Neuronal stem cell (in vitro differentiated cells): ENCODE measurements at regions not wholly inside any gene's neighbourhood (a gene's known extent, or its start where the extent isn't known, plus 50 kb on each side); places are given as distances from the start of the nearest gene placed in this dataset.

Experiments used
- DNase-seq: peaks from one replicate; pipeline ENCODE4 v3.0.0-alpha.2; 2013; ENCODE audit warnings: low spot score
- H2AFZ ChIP-seq: one replicate; pipeline ENCODE4 v1.6.1; 2013; ENCODE audit warnings: mild to moderate bottlenecking, low read length, inconsistent platforms
- H2AK5ac ChIP-seq: 2 replicates; pipeline ENCODE4 v1.6.1; 2013; ENCODE audit warnings: low read depth, mild to moderate bottlenecking, inconsistent platforms, low read length, moderate library complexity, mixed read lengths
- H2BK120ac ChIP-seq: 2 replicates; pipeline ENCODE4 v1.6.1; 2013; ENCODE audit warnings: low read depth, mild to moderate bottlenecking, inconsistent platforms, low read length, moderate library complexity, mixed read lengths
- H2BK12ac ChIP-seq: one replicate; pipeline ENCODE4 v1.6.1; 2013; ENCODE audit warnings: low read length, inconsistent platforms
- H2BK15ac ChIP-seq: 2 replicates; pipeline ENCODE4 v1.6.1; 2013; ENCODE audit warnings: mild to moderate bottlenecking, low read length, inconsistent platforms, mixed read lengths
- H2BK5ac ChIP-seq: one replicate; pipeline ENCODE4 v1.6.1; 2013; ENCODE audit warnings: inconsistent platforms, mild to moderate bottlenecking, low read length, moderate library complexity
- H3K14ac ChIP-seq: one replicate; pipeline ENCODE4 v1.6.1; 2013; ENCODE audit warnings: low read length, inconsistent platforms
- H3K18ac ChIP-seq: 2 replicates; pipeline ENCODE4 v1.6.1; 2013; ENCODE audit warnings: low read length, inconsistent platforms
- H3K23ac ChIP-seq: 2 replicates; pipeline ENCODE4 v1.6.1; 2013; ENCODE audit warnings: low read depth, mild to moderate bottlenecking, mixed read lengths, low read length, inconsistent platforms; ENCODE audit not compliant: poor library complexity
- H3K27ac ChIP-seq: replicated peaks from 3 replicates; pipeline ENCODE4 v1.5.1; 2013; ENCODE audit warnings: low read length, inconsistent platforms
- H3K27me3 ChIP-seq, 3 experiments: 2 replicates each; pipeline ENCODE4 v1.6.1; 2013; ENCODE audit warnings: low read length in 3 of 3, mild to moderate bottlenecking in 2 of 3, inconsistent platforms in 1 of 3, low read depth in 1 of 3, mixed read lengths in 1 of 3, moderate library complexity in 1 of 3; ENCODE audit not compliant: control insufficient read depth in 3 of 3, insufficient read depth in 3 of 3
- H3K36me3 ChIP-seq, 2 donors: replicated peaks in 1 of 2; 2 replicates each; pipeline ENCODE4 v1.6.1; 2013; ENCODE audit warnings: low read length in 2 of 2; ENCODE audit not compliant: control insufficient read depth in 2 of 2, insufficient read depth in 2 of 2
- H3K4ac ChIP-seq: 2 replicates; pipeline ENCODE4 v1.6.1; 2013; ENCODE audit warnings: inconsistent platforms, mild to moderate bottlenecking, low read length, moderate library complexity
- H3K4me1 ChIP-seq, 2 donors: 1 replicate in 1 of 2; 2 replicates in 1 of 2; pipeline ENCODE4 v1.6.1; 2013; ENCODE audit warnings: low read length in 2 of 2, low read depth in 1 of 2; ENCODE audit not compliant: control insufficient read depth in 2 of 2, insufficient read depth in 1 of 2
- H3K4me2 ChIP-seq: one replicate; pipeline ENCODE4 v1.6.1; 2013; ENCODE audit warnings: mild to moderate bottlenecking, low read length, inconsistent platforms; ENCODE audit not compliant: insufficient read depth, poor library complexity, severe bottlenecking
- H3K4me3 ChIP-seq, 2 donors: 2 replicates each; pipeline ENCODE4 v1.5.1; 2013; ENCODE audit warnings: low read length in 2 of 2, mild to moderate bottlenecking in 2 of 2, inconsistent platforms in 1 of 2, moderate library complexity in 1 of 2
- H3K79me1 ChIP-seq: one replicate; pipeline ENCODE4 v1.6.1; 2013; ENCODE audit warnings: low read depth, mild to moderate bottlenecking, inconsistent platforms, low read length, moderate library complexity
- H3K9ac ChIP-seq: one replicate; pipeline ENCODE4 v1.6.1; 2013; ENCODE audit warnings: mild to moderate bottlenecking, low read depth, low read length, inconsistent platforms; ENCODE audit not compliant: poor library complexity
- H3K9me3 ChIP-seq, 2 donors: replicated peaks in 1 of 2; 2 replicates each; pipeline versions ENCODE3 to v1.6.1; 2013; ENCODE audit warnings: low read length in 2 of 2, mild to moderate bottlenecking in 2 of 2, inconsistent platforms in 1 of 2, low read depth in 1 of 2, mixed read lengths in 1 of 2, moderate library complexity in 1 of 2; ENCODE audit not compliant: control insufficient read depth in 2 of 2, insufficient read depth in 1 of 2
- H4K8ac ChIP-seq: one replicate; pipeline ENCODE4 v1.6.1; 2013; ENCODE audit warnings: low read depth, mild to moderate bottlenecking, inconsistent platforms, low read length, moderate library complexity
- H4K91ac ChIP-seq: one replicate; pipeline ENCODE4 v1.6.1; 2013; ENCODE audit warnings: low read length, low read depth, mild to moderate bottlenecking, inconsistent platforms; ENCODE audit not compliant: poor library complexity
- WGBS, 2 donors: extraction: QIAGEN DNeasy Blood & Tissue Kit; methylation state at CpG; one replicate each; pipeline ENCODE4 v1.1.7; 2013; ENCODE audit warnings: missing lambda C conversion rate in 2 of 2, mixed read lengths in 1 of 2; ENCODE audit not compliant: insufficient read length in 2 of 2, insufficient replicate concordance in 1 of 2; ENCODE audit errors: extremely low coverage in 2 of 2; 5-methylcytosine and 5-hydroxymethylcytosine counted together

DNA sequence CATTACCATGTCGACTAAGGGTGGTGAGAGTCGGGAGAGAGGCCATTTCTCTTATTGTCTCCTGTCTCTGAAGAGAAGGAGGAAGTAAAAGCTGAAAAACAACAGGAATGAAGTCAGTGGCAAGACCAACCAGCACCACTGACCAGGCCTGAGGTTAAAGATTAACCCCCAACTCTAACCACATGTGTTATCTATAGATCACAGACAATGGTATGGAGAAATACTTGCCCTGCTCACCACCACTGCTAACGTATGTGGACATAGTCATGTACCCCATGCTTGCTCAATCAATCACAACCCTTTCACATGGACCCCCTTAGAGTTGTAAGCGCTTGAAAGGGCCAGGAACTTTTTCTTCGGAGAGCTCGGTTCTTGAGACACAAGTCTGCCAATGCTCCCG, 690.9 kb upstream of the LMO3 start:
- H3K27ac ChIP-seq: no peak overlapping the region
- no peak overlapping the region for H3K18ac ChIP-seq
- H4K8ac ChIP-seq: no peak overlapping the region
- no peak overlapping the region for H2BK15ac ChIP-seq
- H2AK5ac ChIP-seq: no peak overlapping the region
- no peak overlapping the region for H2BK5ac ChIP-seq
- no peak overlapping the region for H2AFZ ChIP-seq
- no peaks in the 10 kb centered on the region for H3K27me3 ChIP-seq
- H3K36me3 ChIP-seq: no peaks in the 10 kb centered on the region
- no peak overlapping the region for H2BK120ac ChIP-seq
- no CpG with 5 or more reads among the region's 7 CpGs for WGBS, 2 donors
- H3K4me2 ChIP-seq: no peak overlapping the region
- H3K4me1 ChIP-seq: peaks cover 0 to 4% of the 10 kb centered on the region in 2 donors
- H3K23ac ChIP-seq: no peak overlapping the region
- no peak overlapping the region for H3K4ac ChIP-seq
- peaks cover 0 to 3% of the 10 kb centered on the region in 2 donors for H3K9me3 ChIP-seq
- H4K91ac ChIP-seq: no peak overlapping the region
- no peak for DNase-seq
- no peak overlapping the region for H3K4me3 ChIP-seq
- H2BK12ac ChIP-seq: no peak overlapping the region
- no peak overlapping the region for H3K9ac ChIP-seq
- H3K14ac ChIP-seq: no peak overlapping the region
- H3K79me1 ChIP-seq: no peaks in the 10 kb centered on the region

DNA sequence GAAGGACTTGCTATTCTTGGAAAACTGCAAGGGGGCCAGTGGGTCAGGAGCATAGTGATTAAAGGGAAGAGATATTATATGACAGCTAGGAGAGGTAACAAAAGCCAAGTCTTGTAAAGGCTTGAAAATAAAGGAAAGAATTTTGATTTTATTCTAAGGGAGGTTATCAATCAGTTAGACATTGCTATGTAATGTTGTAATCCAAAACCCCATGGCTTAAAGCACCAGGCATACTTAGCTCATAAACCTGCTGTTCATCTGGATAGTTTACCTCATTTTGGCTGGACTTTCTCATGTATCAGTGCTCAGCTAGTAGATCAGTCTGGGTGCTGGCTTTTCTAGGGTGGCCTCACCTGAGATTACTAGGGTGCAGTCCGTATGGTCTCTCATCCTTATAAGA, 680.9 kb upstream of the LMO3 start:
- Histone ChIP-seq H3K9me3 (peaks cover 0 to 4% of the 10 kb centered on the region in 2 donors), H3K18ac (no peak overlapping the region), H3K4ac (no peak overlapping the region), H2BK12ac (no peak overlapping the region), H2AFZ (no peak overlapping the region), H2BK5ac (no peak overlapping the region), H3K4me3 (no peak overlapping the region), H3K27me3 (no peaks in the 10 kb centered on the region), H3K36me3 (no peaks in the 10 kb centered on the region), H2BK120ac (no peak overlapping the region), H2AK5ac (no peak overlapping the region), H4K91ac (no peak overlapping the region), H3K14ac (no peak overlapping the region), H4K8ac (no peak overlapping the region), H3K9ac (no peak overlapping the region), H3K4me2 (no peak overlapping the region), H3K4me1 (no peaks in the 10 kb centered on the region), H3K27ac (no peak overlapping the region), H2BK15ac (no peak overlapping the region), H3K23ac (no peak overlapping the region), H3K79me1 (no peaks in the 10 kb centered on the region)
- DNase-seq: no peak
- no CpG with 5 or more reads among the region's 1 CpG for WGBS, 2 donors

DNA sequence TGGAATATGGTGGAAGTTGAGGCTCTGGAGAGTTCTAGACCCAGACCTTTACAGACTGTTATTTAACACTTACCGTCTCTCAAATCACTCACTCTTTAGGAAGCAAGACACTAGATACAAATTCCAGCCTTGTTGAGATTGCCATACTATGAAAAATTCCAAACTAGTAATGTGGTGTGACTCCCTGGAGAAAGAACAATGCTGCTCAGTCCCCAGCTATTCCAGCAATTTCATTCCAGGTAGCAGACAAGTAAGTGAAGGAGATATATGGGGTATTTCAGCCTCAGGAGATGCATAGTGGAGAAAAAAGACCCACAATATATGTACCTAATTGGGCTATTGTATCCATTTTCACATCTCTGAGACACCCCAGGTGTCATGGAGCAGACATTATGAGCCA, 678.9 kb upstream of the LMO3 start:
- no peak overlapping the region for H2BK12ac ChIP-seq
- H4K91ac ChIP-seq: no peak overlapping the region
- H3K23ac ChIP-seq: no peak overlapping the region
- no CpG with 5 or more reads among the region's 1 CpG for WGBS, 2 donors
- H3K36me3 ChIP-seq: no peaks in the 10 kb centered on the region
- H3K9me3 ChIP-seq: peaks cover 0 to 4% of the 10 kb centered on the region in 2 donors
- H2AK5ac ChIP-seq: no peak overlapping the region
- no peak overlapping the region for H3K4me3 ChIP-seq
- DNase-seq: no peak
- no peak overlapping the region for H2BK15ac ChIP-seq
- no peak overlapping the region for H2BK120ac ChIP-seq
- no peaks in the 10 kb centered on the region for H3K79me1 ChIP-seq
- H3K4ac ChIP-seq: no peak overlapping the region
- H4K8ac ChIP-seq: no peak overlapping the region
- H3K4me2 ChIP-seq: no peak overlapping the region
- no peak overlapping the region for H3K9ac ChIP-seq
- no peak overlapping the region for H3K14ac ChIP-seq
- no peaks in the 10 kb centered on the region for H3K27me3 ChIP-seq
- no peak overlapping the region for H2BK5ac ChIP-seq
- H3K27ac ChIP-seq: no peak overlapping the region
- H3K18ac ChIP-seq: no peak overlapping the region
- H2AFZ ChIP-seq: no peak overlapping the region
- H3K4me1 ChIP-seq: no peaks in the 10 kb centered on the region

DNA sequence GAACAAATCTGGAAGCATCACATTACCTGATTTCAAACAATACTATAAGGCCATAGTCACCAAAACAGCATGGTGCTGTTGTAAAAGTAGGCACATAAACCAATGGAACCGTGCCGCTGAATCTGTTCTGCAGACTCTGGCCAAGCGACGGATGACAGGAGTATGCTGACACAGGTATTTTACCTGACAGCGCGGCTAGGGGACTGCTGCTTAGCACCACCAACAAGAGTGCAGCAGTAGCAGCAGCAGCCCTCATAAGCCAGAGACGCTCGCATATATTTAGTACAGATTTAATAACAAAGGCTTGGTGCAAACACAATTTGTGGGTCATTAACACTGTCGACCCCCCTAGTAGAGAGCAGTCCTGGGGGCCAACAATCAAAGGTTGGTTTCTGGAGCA, 677.6 kb upstream of the LMO3 start:
- no peak overlapping the region for H2BK120ac ChIP-seq
- H2BK5ac ChIP-seq: no peak overlapping the region
- H3K79me1 ChIP-seq: no peaks in the 10 kb centered on the region
- H3K27me3 ChIP-seq: no peaks in the 10 kb centered on the region
- H2AFZ ChIP-seq: no peak overlapping the region
- H4K91ac ChIP-seq: no peak overlapping the region
- no peak for DNase-seq
- no CpG with 5 or more reads among the region's 9 CpGs for WGBS, 2 donors
- no peak overlapping the region for H3K14ac ChIP-seq
- H3K9ac ChIP-seq: no peak overlapping the region
- no peaks in the 10 kb centered on the region for H3K36me3 ChIP-seq
- H3K4me3 ChIP-seq: no peak overlapping the region
- H3K18ac ChIP-seq: no peak overlapping the region
- H2BK15ac ChIP-seq: no peak overlapping the region
- H2AK5ac ChIP-seq: no peak overlapping the region
- no peak overlapping the region for H3K4me2 ChIP-seq
- H3K4me1 ChIP-seq: no peaks in the 10 kb centered on the region
- H3K4ac ChIP-seq: no peak overlapping the region
- peaks cover 0 to 4% of the 10 kb centered on the region in 2 donors for H3K9me3 ChIP-seq
- no peak overlapping the region for H4K8ac ChIP-seq
- H2BK12ac ChIP-seq: no peak overlapping the region
- no peak overlapping the region for H3K27ac ChIP-seq
- H3K23ac ChIP-seq: peak overlapping the region; percentile 65
